GM21576 (cell line): ENCODE measurements at regions not wholly inside any gene's neighbourhood (a gene's known extent, or its start where the extent isn't known, plus 50 kb on each side); places are given as distances from the start of the nearest gene placed in this dataset.
"Not testable (repeated sequence)": the region's sequence is repeated elsewhere in the genome, so short reads cannot be mapped to it uniquely, and the experiment has no call there.

ENCODE experiments used
- ATAC-seq: cut with Tn5 transposase; IDR thresholded peaks from one replicate; pipeline ENCODE4 v1.9.1; 2021; ENCODE audit warnings: mild to moderate bottlenecking, moderate library complexity; ENCODE audit not compliant: unreplicated experiment

GRCh38 chr14:61171727-61172126 is 109.4 kb downstream of the TMEM30B start:
- no peak for ATAC-seq

- no peak for ATAC-seq
Measured at GRCh38 chr14:61168141-61168540, 113.0 kb downstream of the TMEM30B start.

- no peak for ATAC-seq
Measured at GRCh38 chr14:61167642-61168041, 113.5 kb downstream of the TMEM30B start.

GRCh38 chr14:61160798-61161197 is 120.3 kb downstream of the TMEM30B start:
- ATAC-seq = no peak

- ATAC-seq = no peak
Measured at GRCh38 chr14:61154641-61155040, 126.5 kb downstream of the TMEM30B start.

- ATAC-seq = no peak
Measured at GRCh38 chr14:61153914-61154545, 127.1 kb downstream of the TMEM30B start.

- ATAC-seq = no peak
Measured at GRCh38 chr14:61153431-61153830, 127.7 kb downstream of the TMEM30B start.

- no peak for ATAC-seq
Measured at GRCh38 chr14:61152851-61153364, 128.2 kb downstream of the TMEM30B start.

GRCh38 chr14:61151251-61151650 is 129.9 kb downstream of the TMEM30B start:
- no peak for ATAC-seq

GRCh38 chr14:61150851-61151250 is 130.3 kb downstream of the TMEM30B start:
- ATAC-seq = no peak

- ATAC-seq = no peak
Measured at GRCh38 chr14:61149896-61150295, 131.2 kb downstream of the TMEM30B start.

- no peak for ATAC-seq
Measured at GRCh38 chr14:61148742-61149350, 132.3 kb downstream of the TMEM30B start.

- no peak for ATAC-seq
Measured at GRCh38 chr14:61147831-61148549, 133.1 kb downstream of the TMEM30B start.

GRCh38 chr14:61147381-61147821 is 133.7 kb downstream of the TMEM30B start:
- no peak for ATAC-seq

- ATAC-seq = no peak
Measured at GRCh38 chr14:61146899-61147298, 134.2 kb downstream of the TMEM30B start.

GRCh38 chr14:61145903-61146481 is 135.1 kb downstream of the TMEM30B start:
- ATAC-seq = no peak

- ATAC-seq = no peak
Measured at GRCh38 chr14:61145034-61145902, 135.9 kb downstream of the TMEM30B start.

- not testable (repeated sequence) for ATAC-seq
Measured at GRCh38 chr14:61144117-61145033, 136.8 kb downstream of the TMEM30B start.

GRCh38 chr14:61140872-61141271 is 140.3 kb downstream of the TMEM30B start:
- ATAC-seq = no peak
